ELF-1 (cell line): ENCODE measurements at regions not wholly inside any gene's neighbourhood (a gene's known extent, or its start where the extent isn't known, plus 50 kb on each side); places are given as distances from the start of the nearest gene placed in this dataset.

Experiments used
- DNase-seq: peaks from one replicate; pipeline ENCODE4 v3.0.0-alpha.2; 2016; ENCODE audit warnings: low read depth, low spot score

GRCh38 chrX:120819126-120819525, 56.5 kb downstream of the CT47B1 start:
- DNase-seq = no peak

DNA sequence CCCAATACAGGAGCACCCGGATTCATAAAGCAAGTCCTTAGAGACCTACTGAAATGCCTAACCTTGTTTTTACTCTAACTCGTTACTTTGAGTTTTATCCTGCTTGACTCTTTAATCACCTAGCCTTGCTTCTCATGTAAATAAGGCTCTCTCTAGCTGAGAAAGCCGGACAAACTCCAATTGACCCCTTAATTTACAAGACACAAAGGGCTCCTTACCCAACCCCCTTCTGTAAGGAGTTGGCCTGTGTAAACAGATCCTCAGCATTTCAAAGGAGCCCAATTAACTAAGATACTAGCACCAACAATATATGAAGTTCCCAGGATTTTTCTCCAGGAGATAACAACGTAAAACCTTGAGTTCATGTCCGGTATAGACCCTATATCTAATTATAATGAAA, 61.7 kb downstream of the CT47B1 start:
- DNase-seq = peak; percentile 84

DNA sequence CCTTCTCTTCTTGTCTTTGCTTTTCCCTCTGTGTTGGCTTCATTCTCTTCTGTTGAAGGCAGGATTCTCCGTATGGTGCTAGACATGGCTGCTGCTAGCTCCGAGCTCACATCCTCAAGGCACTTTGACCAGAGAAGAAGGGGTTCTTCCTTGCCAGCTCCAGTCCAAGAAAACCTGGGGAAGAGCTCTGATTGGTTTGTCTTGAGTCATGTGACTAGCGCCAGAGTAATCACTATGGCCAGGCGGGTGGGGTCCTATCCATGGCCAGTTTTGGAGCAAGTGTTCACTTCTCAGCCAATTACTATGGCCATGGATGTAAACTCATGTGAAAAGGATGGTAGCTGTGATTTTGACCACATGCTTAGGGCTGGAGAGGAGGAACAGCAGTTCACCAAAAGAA, 74.2 kb downstream of the CT47B1 start:
- DNase-seq = no peak

- no peak for DNase-seq
Observed at GRCh38 chrX:120797188-120797851, 78.3 kb downstream of the CT47B1 start.

- DNase-seq = no peak
Observed at GRCh38 chrX:120795301-120795700, 80.4 kb downstream of the CT47B1 start.

DNA sequence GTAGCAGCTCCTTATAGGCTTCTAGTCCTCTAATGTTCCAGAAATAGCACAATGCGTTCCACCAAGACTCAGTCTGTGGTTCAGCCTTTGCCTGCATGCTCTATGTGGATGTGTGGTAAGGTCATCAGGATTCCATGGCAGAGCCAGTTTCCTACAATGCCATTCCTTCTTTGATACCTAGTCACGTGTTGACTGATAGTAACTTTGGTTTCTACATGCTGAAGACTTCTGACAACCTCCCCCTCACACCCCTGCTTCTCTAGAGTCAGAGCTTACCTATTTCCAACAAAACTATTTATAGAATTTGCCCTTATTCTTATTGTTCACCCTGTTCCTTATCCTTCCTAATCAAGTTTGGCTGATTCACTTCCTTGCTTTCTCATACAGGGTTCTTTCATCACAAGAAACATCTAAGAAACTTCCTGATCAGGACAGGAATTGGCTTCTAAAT, 81.1 kb downstream of the CT47B1 start:
- DNase-seq = no peak

GRCh38 chrX:120793098-120793497, 82.6 kb downstream of the CT47B1 start:
- no peak for DNase-seq

- DNase-seq = no peak
Observed at GRCh38 chrX:120791013-120791643, 84.5 kb downstream of the CT47B1 start.

- no peak for DNase-seq
Observed at GRCh38 chrX:120790552-120790951, 85.1 kb downstream of the CT47B1 start.

- peak; percentile 73 for DNase-seq
Observed at GRCh38 chrX:120790118-120790517, 85.5 kb downstream of the CT47B1 start.

DNA sequence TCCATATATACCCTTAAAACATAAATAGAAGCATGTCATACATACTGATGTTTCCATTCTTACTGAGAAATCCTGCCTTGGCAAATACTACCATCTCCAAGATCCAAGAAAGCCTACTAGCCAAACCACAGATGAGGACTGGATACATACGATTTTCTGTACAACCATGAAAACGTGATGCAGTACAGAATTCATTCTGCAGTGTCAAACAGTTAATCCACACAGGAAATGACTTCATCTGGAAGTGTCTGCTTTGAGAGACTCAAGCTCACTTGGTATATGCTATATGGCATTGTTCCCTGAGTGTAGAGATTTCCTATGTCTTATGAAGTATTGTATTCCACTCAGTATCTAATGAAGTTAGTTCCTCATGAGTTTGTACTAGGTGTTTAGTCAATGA, 94.3 kb downstream of the CT47B1 start:
- no peak for DNase-seq

- no peak for DNase-seq
Observed at GRCh38 chrX:120775959-120776358, 99.7 kb downstream of the CT47B1 start.

DNA sequence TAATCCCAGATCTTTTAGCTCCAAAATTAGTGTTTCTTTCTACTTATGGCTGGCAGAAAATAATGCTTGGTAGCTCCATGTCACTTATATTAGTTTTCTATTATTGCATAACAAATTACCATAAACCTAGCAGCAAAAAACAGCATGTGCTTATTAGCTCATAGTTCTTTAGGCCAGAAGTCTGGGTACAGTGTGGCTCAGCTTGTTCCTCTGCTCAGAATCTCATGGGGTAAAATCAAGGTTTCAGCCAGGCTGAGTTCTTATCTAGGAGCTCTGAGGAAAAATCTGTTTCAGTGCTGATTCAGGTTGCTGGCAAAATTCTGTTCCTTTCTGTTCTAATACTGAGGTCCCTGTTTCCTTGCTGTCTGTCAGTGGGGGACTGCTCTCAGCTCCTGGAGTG, 101.1 kb downstream of the CT47B1 start:
- no peak for DNase-seq

GRCh38 chrX:120773801-120774200, 101.9 kb downstream of the CT47B1 start:
- no peak for DNase-seq

GRCh38 chrX:120769576-120770341, 105.9 kb downstream of the CT47B1 start:
- DNase-seq = peak; percentile 20

DNA sequence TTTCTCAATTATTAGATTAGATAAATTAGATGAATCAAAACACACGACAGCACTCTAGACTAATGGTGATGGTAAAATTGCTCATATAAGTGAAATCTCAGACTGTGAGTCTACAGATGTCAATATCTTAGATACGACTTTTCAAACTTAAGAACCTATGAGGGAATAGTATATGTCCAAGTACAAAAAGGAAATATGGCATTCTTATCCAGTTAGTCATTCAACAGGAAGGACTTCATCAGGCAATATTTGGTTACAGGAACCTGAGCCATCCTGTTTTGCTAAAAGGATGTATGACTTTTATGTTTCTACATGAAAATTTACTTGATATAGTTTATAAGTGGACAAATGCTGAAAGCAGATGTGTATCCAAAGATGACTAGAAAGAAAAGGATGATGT, 107.0 kb downstream of the CT47B1 start:
- DNase-seq = no peak

DNA sequence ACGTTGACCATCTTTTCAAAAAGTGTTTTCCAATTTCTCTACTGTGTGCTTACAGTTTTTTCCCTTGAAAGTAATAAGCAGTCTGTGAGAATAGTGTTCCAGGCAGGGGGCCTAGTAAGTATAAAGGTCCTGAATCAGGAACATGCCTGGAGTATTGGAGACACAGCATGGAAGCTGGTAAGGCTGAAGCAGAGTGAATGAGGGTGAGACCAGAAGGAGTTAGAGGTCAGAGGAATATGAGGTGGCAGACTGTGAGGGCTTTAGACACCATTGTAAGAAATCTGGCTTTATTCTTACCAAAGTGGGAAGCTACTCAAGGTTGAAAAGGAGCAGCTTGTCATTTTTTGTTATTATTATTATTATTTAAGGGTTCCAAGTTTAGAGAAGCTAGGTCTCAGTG, 107.4 kb downstream of the CT47B1 start:
- no peak for DNase-seq

DNA sequence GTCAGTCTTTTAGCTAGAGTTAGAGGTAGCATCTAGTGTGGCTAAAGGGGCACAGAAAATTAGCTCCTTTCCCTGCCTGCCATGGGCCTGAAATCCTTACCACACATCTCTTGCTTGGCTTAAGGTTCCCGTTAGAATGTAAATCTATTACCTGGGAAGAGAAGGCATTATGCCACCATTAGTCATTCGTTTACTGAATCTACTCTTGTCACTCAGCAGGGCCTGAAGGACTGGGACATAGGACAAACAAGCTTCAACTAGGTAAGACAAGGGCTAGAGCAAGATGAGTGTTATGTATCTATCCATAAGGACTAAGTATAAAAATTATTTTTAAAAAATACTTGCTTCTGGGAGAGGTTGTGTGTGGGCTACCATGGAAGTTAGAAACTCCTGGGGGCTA, 112.4 kb downstream of the CT47B1 start:
- no peak for DNase-seq

- no peak for DNase-seq
Observed at GRCh38 chrX:120761810-120762209, 113.9 kb downstream of the CT47B1 start.

DNA sequence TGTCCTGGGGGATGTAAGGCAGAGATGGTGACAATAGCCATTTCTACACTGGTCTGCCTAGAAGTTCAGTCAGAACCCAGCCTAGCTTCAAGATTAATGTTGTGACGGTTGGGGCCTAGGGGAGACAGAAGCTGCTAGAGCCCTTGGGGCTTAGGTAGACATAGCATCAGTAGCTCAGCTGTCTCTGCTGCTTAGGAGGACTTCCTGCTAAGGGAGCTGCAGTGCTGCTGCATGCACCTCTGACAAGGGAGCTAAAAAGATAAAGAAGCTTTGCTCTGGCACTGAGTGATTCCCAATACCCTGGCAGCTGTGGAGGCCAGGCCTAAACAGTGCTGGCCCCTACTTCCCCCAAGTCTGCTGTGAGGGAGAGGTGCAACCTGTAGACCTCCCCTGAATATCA, 116.0 kb downstream of the CT47B1 start:
- no peak for DNase-seq

- no peak for DNase-seq
Observed at GRCh38 chrX:120755066-120755846, 120.4 kb downstream of the CT47B1 start.
